SU-DHL-6 (cell line): ENCODE measurements at regions not wholly inside any gene's neighbourhood (a gene's known extent, or its start where the extent isn't known, plus 50 kb on each side); places are given as distances from the start of the nearest gene placed in this dataset.

Experiments
- H2AFZ ChIP-seq: fragments of 200-600 bp; sonication (generic); 2 replicates; pipeline ENCODE4 v1.6.1; 2014; ENCODE audit warnings: low read depth, mild to moderate bottlenecking, moderate library complexity, mixed read lengths, antibody characterized with exemption, low read length; ENCODE audit not compliant: severe bottlenecking
- H3F3A ChIP-seq: fragments of 200-600 bp; shearing (Covaris generic); 2 replicates; pipeline ENCODE4 v1.6.0; 2016; ENCODE audit warnings: antibody characterized with exemption, mild to moderate bottlenecking; ENCODE audit not compliant: insufficient read depth
- H3K27ac ChIP-seq: fragments of 200-600 bp; sonication (generic); 2 replicates; pipeline ENCODE4 v1.5.1; 2016; ENCODE audit warnings: low read depth, mild to moderate bottlenecking, low read length, moderate library complexity, mixed read lengths
- H3K27me3 ChIP-seq: fragments of 200-600 bp; sonication (generic), shearing (Covaris generic); 2 replicates; pipeline ENCODE4 v1.6.0; 2014; ENCODE audit warnings: mild to moderate bottlenecking, low read length
- H3K36me3 ChIP-seq: fragments of 200-600 bp; sonication (generic); 2 replicates; pipeline ENCODE4 v1.6.1; 2014; ENCODE audit warnings: mild to moderate bottlenecking, low read length, mixed read lengths
- H3K4me2 ChIP-seq: fragments of 300-600, 200-600 bp; shearing (Covaris generic), sonication (generic); 2 replicates; pipeline ENCODE4 v1.6.0; 2014; ENCODE audit warnings: low read length, low read depth, mild to moderate bottlenecking; ENCODE audit not compliant: poor library complexity, severe bottlenecking
- H3K4me3 ChIP-seq: fragments of 200-600 bp; sonication (generic); 2 replicates; pipeline ENCODE4 v1.5.1; 2014; ENCODE audit warnings: antibody characterized with exemption, low read length, mild to moderate bottlenecking, mixed read lengths; ENCODE audit not compliant: insufficient read depth, poor library complexity, severe bottlenecking
- H3K79me2 ChIP-seq: fragments of 200-600 bp; sonication (generic); 2 replicates; pipeline ENCODE4 v1.6.1; 2014; ENCODE audit warnings: mild to moderate bottlenecking, low read length, moderate library complexity; ENCODE audit not compliant: insufficient read depth
- H3K9ac ChIP-seq: fragments of 200-600 bp; sonication (generic); 2 replicates; pipeline ENCODE4 v1.7.0; 2014; ENCODE audit warnings: mild to moderate bottlenecking, low read length
- H3K9me2 ChIP-seq: fragments of 200-600 bp; sonication (generic); replicated peaks from 2 replicates; pipeline ENCODE4 v1.6.1; 2014; ENCODE audit warnings: low read length; ENCODE audit not compliant: insufficient read depth
- H3K9me3 ChIP-seq: fragments of 200-600 bp; sonication (generic); 2 replicates; pipeline ENCODE4 v1.6.1; 2014; ENCODE audit warnings: low read length, mixed read lengths; ENCODE audit not compliant: insufficient read depth
- H4K20me1 ChIP-seq: fragments of 200-600 bp; sonication (generic); 2 replicates; pipeline ENCODE4 v1.6.1; 2014; ENCODE audit warnings: low read depth, mild to moderate bottlenecking, antibody characterized with exemption, low read length, moderate library complexity, mixed read lengths
- CTCF ChIP-seq: fragments of 200-600 bp; sonication (generic); IDR thresholded peaks from one replicate; pipeline ENCODE4 v1.5.1; 2017; ENCODE audit warnings: antibody characterized with exemption, mild to moderate bottlenecking, low read length, moderate library complexity; ENCODE audit not compliant: insufficient read depth, poor library complexity, severe bottlenecking
- EZH2phosphoT487 ChIP-seq: fragments of 200-600 bp; sonication (generic), shearing (Covaris generic); conservative IDR thresholded peaks from 2 replicates; pipeline ENCODE4 v1.6.1; 2018; ENCODE audit warnings: mild to moderate bottlenecking, antibody characterized with exemption, low read length, moderate library complexity, mixed read lengths

GRCh38 chr14:104369208-104369607, 210.4 kb upstream of the C14orf180 start:
- H3K27me3 ChIP-seq, result no peaks in the 10 kb centered on the region
- H2AFZ ChIP-seq, result no peak overlapping the region

GRCh38 chr14:104370256-104370870, 209.2 kb upstream of the C14orf180 start:
- Histone ChIP-seq H3K36me3 (no peaks in the 10 kb centered on the region), H3K9ac (no peak overlapping the region), H2AFZ (no peak overlapping the region), H3K79me2 (no peaks in the 10 kb centered on the region), H3K4me3 (no peak overlapping the region), H3K9me2 (no peaks in the 10 kb centered on the region), H3K27ac (no peak overlapping the region), H3K4me2 (no peak overlapping the region), H4K20me1 (no peaks in the 10 kb centered on the region), H3K9me3 (no peaks in the 10 kb centered on the region), H3F3A (no peaks in the 10 kb centered on the region), H3K27me3 (no peaks in the 10 kb centered on the region)
- TF ChIP-seq EZH2phosphoT487 (no peak), CTCF (no peak)

More at GRCh38 chr14:104369208-104369607, 210.4 kb upstream of the C14orf180 start:
- Histone ChIP-seq H3K9me2 (no peaks in the 10 kb centered on the region), H3K27ac (no peak overlapping the region), H3K4me3 (no peak overlapping the region), H3K9me3 (no peaks in the 10 kb centered on the region), H3K36me3 (no peaks in the 10 kb centered on the region), H3K79me2 (no peaks in the 10 kb centered on the region), H4K20me1 (no peaks in the 10 kb centered on the region), H3F3A (no peaks in the 10 kb centered on the region), H3K9ac (no peak overlapping the region), H3K4me2 (no peak overlapping the region)
- TF ChIP-seq EZH2phosphoT487 (no peak), CTCF (no peak)

GRCh38 chr14:104371031-104371430, 208.5 kb upstream of the C14orf180 start:
- Histone ChIP-seq H4K20me1 (no peaks in the 10 kb centered on the region), H3K27me3 (no peaks in the 10 kb centered on the region), H3K9me2 (no peaks in the 10 kb centered on the region), H3K4me2 (no peak overlapping the region), H3K9ac (no peak overlapping the region), H3K4me3 (no peak overlapping the region), H3K79me2 (no peaks in the 10 kb centered on the region), H3K36me3 (no peaks in the 10 kb centered on the region), H2AFZ (no peak overlapping the region), H3F3A (no peaks in the 10 kb centered on the region), H3K9me3 (no peaks in the 10 kb centered on the region), H3K27ac (no peak overlapping the region)
- no peak for TF ChIP-seq CTCF
- TF ChIP-seq EZH2phosphoT487, result no peak
